BE2C (cell line): ENCODE measurements at regions not wholly inside any gene's neighbourhood (a gene's known extent, or its start where the extent isn't known, plus 50 kb on each side); places are given as distances from the start of the nearest gene placed in this dataset.

Experiments used
- DNase-seq: peaks from one replicate; pipeline ENCODE4 v3.0.0-alpha.2; 2020
- H3K27me3 ChIP-seq: fragments of 250-450 bp; sonication (Bioruptor Pico); 2 replicates; pipeline ENCODE4 v1.5.1; 2020; ENCODE audit warnings: mild to moderate bottlenecking
- H3K36me3 ChIP-seq: fragments of 250-450 bp; sonication (Bioruptor Pico); 2 replicates; pipeline ENCODE4 v1.5.1; 2020; ENCODE audit warnings: mild to moderate bottlenecking
- H3K4me1 ChIP-seq: fragments of 250-450 bp; sonication (Bioruptor Pico); 2 replicates; pipeline ENCODE4 v1.5.1; 2020
- H3K4me3 ChIP-seq: 2 replicates; pipeline ENCODE4 v1.5.1; 2011; ENCODE audit warnings: low read depth, low read length
- H3K9me3 ChIP-seq: fragments of 250-450 bp; sonication (Bioruptor Pico); 2 replicates; pipeline ENCODE4 v1.5.1; 2020
- TF ChIP-seq, protein P1 (sequence below): IDR thresholded peaks from 2 replicates; pipeline ENCODE4 v1.5.1; 2012; ENCODE audit warnings: mild to moderate bottlenecking, low read depth, low read length

GRCh38 chr15:46879032-46879770 lies 838.1 kb upstream of the SEMA6D start:
- TF ChIP-seq, protein P1, sequence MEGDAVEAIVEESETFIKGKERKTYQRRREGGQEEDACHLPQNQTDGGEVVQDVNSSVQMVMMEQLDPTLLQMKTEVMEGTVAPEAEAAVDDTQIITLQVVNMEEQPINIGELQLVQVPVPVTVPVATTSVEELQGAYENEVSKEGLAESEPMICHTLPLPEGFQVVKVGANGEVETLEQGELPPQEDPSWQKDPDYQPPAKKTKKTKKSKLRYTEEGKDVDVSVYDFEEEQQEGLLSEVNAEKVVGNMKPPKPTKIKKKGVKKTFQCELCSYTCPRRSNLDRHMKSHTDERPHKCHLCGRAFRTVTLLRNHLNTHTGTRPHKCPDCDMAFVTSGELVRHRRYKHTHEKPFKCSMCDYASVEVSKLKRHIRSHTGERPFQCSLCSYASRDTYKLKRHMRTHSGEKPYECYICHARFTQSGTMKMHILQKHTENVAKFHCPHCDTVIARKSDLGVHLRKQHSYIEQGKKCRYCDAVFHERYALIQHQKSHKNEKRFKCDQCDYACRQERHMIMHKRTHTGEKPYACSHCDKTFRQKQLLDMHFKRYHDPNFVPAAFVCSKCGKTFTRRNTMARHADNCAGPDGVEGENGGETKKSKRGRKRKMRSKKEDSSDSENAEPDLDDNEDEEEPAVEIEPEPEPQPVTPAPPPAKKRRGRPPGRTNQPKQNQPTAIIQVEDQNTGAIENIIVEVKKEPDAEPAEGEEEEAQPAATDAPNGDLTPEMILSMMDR, result no peak

DNA sequence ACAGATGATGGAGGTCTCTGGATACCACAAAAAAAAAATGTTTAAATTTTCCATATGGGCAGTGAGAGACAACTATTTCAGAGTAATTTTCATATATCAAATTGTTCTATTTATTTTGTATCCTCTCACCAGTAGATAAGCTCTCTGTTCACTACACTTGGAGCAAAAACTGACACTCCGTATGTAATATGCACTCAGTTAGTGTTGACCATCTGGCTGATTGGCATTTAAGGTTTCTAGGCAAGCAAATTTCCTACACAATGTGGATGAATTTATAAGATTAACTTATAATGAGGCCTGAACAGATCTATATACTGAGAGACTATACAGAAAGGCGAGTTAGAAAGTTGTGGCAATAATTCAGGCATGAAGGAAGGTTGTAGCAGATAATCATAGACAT lies 836.5 kb upstream of the SEMA6D start:
- H3K27me3 ChIP-seq, result no peaks in the 10 kb centered on the region
- H3K4me3 ChIP-seq, result no peak overlapping the region
- no peak for DNase-seq
- no peaks in the 10 kb centered on the region for H3K4me1 ChIP-seq
- no peaks in the 10 kb centered on the region for H3K36me3 ChIP-seq
- H3K9me3 ChIP-seq, result no peaks in the 10 kb centered on the region
- TF ChIP-seq, protein P1, result no peak

More at GRCh38 chr15:46879032-46879770, 838.1 kb upstream of the SEMA6D start:
- Histone ChIP-seq H3K9me3 (no peaks in the 10 kb centered on the region), H3K4me1 (no peaks in the 10 kb centered on the region), H3K36me3 (no peaks in the 10 kb centered on the region), H3K27me3 (no peaks in the 10 kb centered on the region), H3K4me3 (no peak overlapping the region)
- DNase-seq, result no peak

- H3K36me3 ChIP-seq, result no peaks in the 10 kb centered on the region
- TF ChIP-seq, protein P1, result no peak
- H3K4me1 ChIP-seq, result no peaks in the 10 kb centered on the region
- H3K9me3 ChIP-seq, result no peaks in the 10 kb centered on the region
- no peak for DNase-seq
- H3K27me3 ChIP-seq, result no peaks in the 10 kb centered on the region
- H3K4me3 ChIP-seq, result no peak overlapping the region
These were observed 824.6 kb upstream of the SEMA6D start for GRCh38 chr15:46892621-46893160.

DNA sequence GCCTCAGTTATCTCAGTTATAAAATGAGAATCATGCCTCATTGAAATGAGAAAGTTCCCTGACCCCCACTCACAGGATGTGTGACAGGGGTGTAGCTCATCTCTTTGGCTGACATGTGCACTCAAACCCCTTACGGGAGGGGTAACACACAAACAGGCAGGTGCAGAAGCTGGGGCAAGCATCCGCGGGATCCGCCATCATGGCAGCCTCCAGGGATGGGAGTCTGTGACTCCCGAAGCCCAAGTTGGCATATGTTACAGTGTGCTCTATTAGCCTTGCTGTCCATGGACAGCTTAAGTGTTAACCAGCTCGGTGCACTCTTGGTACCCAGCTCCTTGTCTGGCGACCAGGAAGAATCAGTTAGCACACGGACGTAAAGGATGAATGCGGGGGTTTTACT lies 822.7 kb upstream of the SEMA6D start:
- TF ChIP-seq, protein P1, result no peak
- H3K36me3 ChIP-seq, result no peaks in the 10 kb centered on the region
- no peaks in the 10 kb centered on the region for H3K9me3 ChIP-seq
- no peaks in the 10 kb centered on the region for H3K27me3 ChIP-seq
- DNase-seq, result no peak
- H3K4me3 ChIP-seq, result no peak overlapping the region
- H3K4me1 ChIP-seq, result no peaks in the 10 kb centered on the region

DNA sequence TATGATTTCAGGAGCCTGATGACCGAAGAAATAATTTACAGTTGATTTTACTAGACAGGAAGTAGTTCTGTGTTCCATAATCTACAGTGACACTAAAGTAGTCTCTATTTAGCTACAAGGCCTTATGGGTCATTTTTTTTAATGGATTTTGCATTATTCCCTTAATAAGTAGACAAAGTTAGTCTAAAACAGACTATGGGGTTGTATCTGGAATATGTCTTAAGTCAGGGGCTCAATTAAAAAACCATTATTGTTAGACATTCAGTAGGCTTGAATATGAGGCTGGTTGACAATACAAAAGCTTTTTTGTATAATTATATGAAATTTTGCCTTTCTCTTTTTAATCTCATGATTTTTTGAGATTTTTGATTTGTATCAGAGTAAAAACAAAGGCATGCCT lies 820.0 kb upstream of the SEMA6D start:
- Histone ChIP-seq H3K36me3 (no peaks in the 10 kb centered on the region), H3K4me1 (no peaks in the 10 kb centered on the region), H3K9me3 (no peaks in the 10 kb centered on the region), H3K27me3 (no peaks in the 10 kb centered on the region), H3K4me3 (no peak overlapping the region)
- no peak for DNase-seq
- TF ChIP-seq, protein P1, result no peak

GRCh38 chr15:46901001-46901400 lies 816.3 kb upstream of the SEMA6D start:
- TF ChIP-seq, protein P1, result no peak
- Histone ChIP-seq H3K27me3 (no peaks in the 10 kb centered on the region), H3K4me3 (no peak overlapping the region), H3K9me3 (no peaks in the 10 kb centered on the region), H3K36me3 (no peaks in the 10 kb centered on the region), H3K4me1 (no peaks in the 10 kb centered on the region)
- DNase-seq, result no peak
